Epithelial cell of proximal tubule (primary cell): ENCODE measurements at regions not wholly inside any gene's neighbourhood (a gene's known extent, or its start where the extent isn't known, plus 50 kb on each side); places are given as distances from the start of the nearest gene placed in this dataset.

Experiments used
- DNase-seq: peaks from one replicate; pipeline ENCODE4 v3.0.0-alpha.2; 2011; ENCODE audit warnings: low read depth
- H3K4me3 ChIP-seq: 2 replicates; pipeline ENCODE4 v1.5.1; 2011; ENCODE audit warnings: low read depth, mild to moderate bottlenecking, low read length
- TF ChIP-seq, protein P1 (sequence below): conservative IDR thresholded peaks from 2 replicates; pipeline ENCODE4 v1.5.1; 2012; ENCODE audit warnings: low read depth, mild to moderate bottlenecking, low read length

DNA sequence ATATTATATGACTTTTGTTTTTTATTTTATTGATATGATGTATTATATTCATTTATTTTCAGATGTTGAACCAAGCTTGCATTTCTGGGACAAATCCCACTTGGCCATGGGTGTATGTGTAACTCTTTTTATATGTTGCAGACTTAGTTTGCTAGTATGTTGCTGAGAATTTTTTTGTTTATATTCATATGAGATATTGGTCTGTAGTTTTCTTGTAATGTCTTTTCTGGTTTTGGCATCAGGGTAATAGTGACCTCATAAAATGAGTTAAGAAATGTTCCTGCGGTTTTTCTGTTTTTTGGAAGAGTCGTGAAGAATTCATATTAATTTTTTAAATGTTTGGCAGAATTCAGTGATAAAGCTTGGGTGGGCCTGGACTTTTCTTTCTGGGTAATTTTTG is 88.7 kb downstream of the ASB1 start:
- no peak for DNase-seq
- TF ChIP-seq, protein P1, sequence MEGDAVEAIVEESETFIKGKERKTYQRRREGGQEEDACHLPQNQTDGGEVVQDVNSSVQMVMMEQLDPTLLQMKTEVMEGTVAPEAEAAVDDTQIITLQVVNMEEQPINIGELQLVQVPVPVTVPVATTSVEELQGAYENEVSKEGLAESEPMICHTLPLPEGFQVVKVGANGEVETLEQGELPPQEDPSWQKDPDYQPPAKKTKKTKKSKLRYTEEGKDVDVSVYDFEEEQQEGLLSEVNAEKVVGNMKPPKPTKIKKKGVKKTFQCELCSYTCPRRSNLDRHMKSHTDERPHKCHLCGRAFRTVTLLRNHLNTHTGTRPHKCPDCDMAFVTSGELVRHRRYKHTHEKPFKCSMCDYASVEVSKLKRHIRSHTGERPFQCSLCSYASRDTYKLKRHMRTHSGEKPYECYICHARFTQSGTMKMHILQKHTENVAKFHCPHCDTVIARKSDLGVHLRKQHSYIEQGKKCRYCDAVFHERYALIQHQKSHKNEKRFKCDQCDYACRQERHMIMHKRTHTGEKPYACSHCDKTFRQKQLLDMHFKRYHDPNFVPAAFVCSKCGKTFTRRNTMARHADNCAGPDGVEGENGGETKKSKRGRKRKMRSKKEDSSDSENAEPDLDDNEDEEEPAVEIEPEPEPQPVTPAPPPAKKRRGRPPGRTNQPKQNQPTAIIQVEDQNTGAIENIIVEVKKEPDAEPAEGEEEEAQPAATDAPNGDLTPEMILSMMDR: no peak
- no peak overlapping the region for H3K4me3 ChIP-seq

DNA sequence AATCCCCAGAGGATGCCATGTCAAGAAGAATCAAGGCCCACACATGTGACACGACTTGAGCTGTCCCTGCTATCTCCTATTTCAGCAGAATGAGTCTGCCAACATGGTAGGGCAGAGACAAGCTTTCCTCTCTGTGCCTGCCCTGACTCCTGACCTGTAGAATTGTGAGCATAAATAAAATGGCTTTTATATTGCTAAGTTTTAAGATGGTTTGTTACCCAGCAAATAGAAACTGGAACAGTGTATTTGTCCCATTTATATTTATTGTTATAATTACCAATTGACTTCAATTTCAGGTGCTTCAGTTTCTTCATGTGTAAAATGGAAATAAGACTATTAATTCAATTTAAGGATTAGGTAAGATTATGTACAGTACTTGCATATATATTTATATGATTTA is 90.5 kb downstream of the ASB1 start:
- no peak for DNase-seq
- H3K4me3 ChIP-seq: no peak overlapping the region
- TF ChIP-seq, protein P1: no peak

DNA sequence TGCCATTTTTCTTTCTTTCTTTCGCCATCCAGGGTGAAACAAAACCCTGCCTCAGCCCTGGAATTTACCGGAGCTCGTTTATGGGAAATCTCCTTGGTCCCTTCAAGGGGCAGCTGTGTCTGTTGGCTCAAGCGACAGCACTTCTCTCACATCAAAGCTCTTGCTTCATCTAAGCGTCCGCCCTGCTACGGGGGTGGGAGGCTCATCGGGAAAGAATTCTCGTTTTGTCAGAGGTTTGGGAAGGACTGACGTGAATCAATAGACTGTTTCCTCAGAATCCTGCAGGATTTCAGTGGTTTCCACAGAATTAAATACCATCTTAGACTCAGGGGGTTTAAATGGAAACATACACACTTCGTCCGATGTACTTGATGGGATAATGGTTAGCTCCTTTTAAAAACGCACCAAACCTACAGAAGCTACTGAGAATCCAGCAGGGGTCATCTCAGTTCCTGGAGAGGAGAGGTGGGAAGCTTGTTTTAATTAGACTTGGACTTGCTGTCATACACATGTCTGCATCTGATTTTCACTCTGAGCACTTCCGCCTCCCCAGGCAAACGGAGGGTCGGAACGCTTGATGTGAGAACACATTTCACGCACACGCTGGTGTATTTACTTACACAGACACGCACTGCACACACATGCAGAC is 91.6 kb downstream of the ASB1 start:
- DNase-seq: no peak
- TF ChIP-seq, protein P1: no peak
- no peak overlapping the region for H3K4me3 ChIP-seq

DNA sequence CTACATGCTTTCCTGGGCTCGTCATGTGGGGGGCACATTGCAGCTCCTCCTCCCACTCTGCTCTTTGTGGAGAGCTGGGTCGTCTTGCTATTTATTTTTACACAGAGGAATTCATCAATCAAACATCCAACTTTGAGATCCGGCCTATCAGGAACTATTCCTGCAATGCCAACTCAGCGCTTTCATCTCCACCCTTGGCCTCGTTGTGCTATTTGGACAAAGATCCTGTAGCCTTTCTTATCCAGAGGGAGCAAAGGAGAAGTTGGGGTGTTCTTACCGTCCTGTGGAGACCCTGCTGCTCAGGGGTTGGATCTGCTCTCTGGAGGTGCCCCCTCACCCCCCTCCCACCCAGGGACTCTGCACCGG is 92.1 kb downstream of the ASB1 start:
- no peak for DNase-seq
- TF ChIP-seq, protein P1: no peak
- H3K4me3 ChIP-seq: no peak overlapping the region

DNA sequence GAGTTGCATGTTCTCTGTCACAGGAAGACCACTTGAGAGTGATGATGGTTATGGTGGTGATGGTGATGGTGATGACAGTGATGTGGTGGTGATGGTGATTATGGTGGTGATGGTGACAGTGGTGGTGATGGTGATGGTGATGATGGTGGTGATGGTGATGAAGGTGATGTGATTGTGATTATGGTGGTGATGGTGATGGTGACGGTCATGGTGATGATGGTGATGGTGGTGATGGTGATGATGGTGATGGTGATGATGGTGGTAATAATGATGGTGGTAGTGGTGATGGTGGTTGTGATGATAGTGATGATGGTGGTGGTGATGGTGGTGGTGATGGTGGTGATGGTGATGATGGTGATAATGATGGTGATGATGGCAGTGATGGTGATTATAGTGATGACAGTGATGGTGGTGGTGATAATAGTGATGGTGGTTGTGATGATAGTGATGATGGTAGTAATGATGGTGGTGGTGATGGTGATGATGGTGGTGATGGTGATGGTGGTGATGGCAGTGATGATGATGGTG is 93.7 kb downstream of the ASB1 start:
- H3K4me3 ChIP-seq: no peak overlapping the region
- DNase-seq: no peak
- TF ChIP-seq, protein P1: no peak

DNA sequence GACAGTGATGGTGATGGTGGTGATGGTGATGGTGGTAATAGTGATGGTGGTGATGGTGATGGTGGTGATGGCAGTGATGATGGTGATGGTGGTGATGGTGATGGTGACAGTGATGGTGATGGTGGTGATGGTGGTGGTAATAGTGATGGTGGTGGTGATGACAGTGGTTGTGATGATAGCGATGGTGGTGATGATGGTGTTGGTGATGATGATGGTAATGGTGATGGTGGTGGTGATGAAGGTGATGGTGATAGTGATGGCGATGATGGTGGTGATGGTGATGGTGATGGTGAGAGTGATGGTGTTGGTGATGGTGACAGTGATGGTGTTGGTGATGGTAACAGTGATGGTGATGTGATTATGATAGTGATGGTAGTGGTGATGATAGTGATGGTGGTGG is 94.3 kb downstream of the ASB1 start:
- TF ChIP-seq, protein P1: no peak
- no peak overlapping the region for H3K4me3 ChIP-seq
- DNase-seq: no peak

DNA sequence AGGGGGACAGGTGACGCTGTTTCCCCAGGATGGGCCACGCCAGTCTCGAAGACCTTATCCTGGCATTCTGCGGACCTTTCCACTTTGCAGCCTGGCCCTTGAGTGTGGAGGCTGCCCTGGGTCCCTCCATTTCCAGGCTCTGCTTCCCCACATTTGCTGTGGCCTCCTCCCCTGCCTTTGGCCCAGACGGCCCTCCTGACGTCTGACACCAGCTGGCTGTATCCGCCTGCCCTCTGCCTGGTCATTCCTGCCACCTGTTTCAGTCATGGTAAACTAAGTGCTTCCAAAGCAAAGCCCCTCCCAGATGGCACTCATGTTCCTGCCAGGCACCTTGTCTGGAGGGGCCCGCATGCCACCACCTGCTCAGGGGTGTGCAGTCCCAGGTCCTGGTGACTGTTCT is 95.1 kb downstream of the ASB1 start:
- TF ChIP-seq, protein P1: no peak
- no peak overlapping the region for H3K4me3 ChIP-seq
- DNase-seq: no peak
